Neutrophil (primary cell): ENCODE measurements at regions not wholly inside any gene's neighbourhood (a gene's known extent, or its start where the extent isn't known, plus 50 kb on each side); places are given as distances from the start of the nearest gene placed in this dataset.

ENCODE experiments used
- H3K27ac ChIP-seq: fragments of 200-600 bp; sonication (generic); 2 replicates; pipeline ENCODE4 v1.5.1; 2016; ENCODE audit warnings: mild to moderate bottlenecking, moderate library complexity
- H3K27me3 ChIP-seq: fragments of 200-600 bp; sonication (generic); 2 replicates; pipeline ENCODE4 v1.6.0; 2016; ENCODE audit warnings: mild to moderate bottlenecking
- H3K36me3 ChIP-seq: fragments of 200-600 bp; sonication (generic); 2 replicates; pipeline ENCODE4 v1.5.1; 2017
- H3K4me1 ChIP-seq, 2 experiments: fragments of 200-600 bp in 1 of 2; sonication (generic) in 1 of 2; 1 replicate in 1 of 2; 2 replicates in 1 of 2; pipeline versions ENCODE4 v1.5.1 to v1.6.1; 2013 to 2016; ENCODE audit warnings: low read depth in 1 of 2, low read length in 1 of 2, mild to moderate bottlenecking in 1 of 2, moderate library complexity in 1 of 2; ENCODE audit not compliant: control insufficient read depth in 1 of 2, insufficient read depth in 1 of 2
- H3K4me3 ChIP-seq, 2 experiments: fragments of 200-600 bp in 1 of 2; sonication (generic) in 1 of 2; 1 replicate in 1 of 2; 2 replicates in 1 of 2; pipeline ENCODE4 v1.5.1; 2013 to 2016; ENCODE audit warnings: low read depth in 1 of 2, low read length in 1 of 2, mild to moderate bottlenecking in 1 of 2, moderate library complexity in 1 of 2
- H3K9me3 ChIP-seq: fragments of 200-600 bp; sonication (generic); 2 replicates; pipeline ENCODE4 v1.5.1; 2016
- CTCF ChIP-seq: fragments of 200-600 bp; sonication (generic); IDR thresholded peaks from 2 replicates; pipeline ENCODE4 v1.5.1; 2016; ENCODE audit warnings: antibody characterized with exemption

DNA sequence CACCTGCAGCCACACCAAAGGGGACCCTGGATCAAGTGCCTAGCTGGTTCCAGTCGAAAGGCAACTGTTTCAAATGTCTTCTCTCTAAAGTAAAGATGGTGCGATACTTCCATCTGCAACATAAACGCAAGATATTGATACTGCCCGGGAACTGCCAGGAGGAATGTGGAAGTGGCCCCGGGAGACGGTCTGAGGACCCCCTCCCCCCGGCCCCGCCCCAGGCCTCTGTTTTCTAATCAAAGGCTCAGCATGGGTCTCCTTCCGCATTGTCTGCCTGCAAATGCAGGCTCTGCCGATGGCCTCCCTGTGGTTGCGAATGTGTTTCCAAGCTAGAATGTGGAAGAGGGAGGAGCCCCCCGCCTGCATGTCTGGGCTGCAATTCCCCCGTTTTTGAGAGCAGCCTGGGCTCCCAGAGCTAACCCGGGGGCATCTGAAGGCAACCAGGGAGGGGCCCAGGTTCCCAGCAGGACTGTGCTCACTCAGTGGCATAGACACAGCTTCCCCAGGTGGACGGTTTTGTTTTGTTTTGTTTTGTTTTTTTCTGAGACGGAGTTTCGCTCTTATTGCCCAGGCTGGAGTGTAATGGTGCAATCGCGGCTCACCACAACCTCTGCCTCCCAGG is 223.9 kb upstream of the PPP2R2D start:
- TF ChIP-seq CTCF, result no peak
- H3K36me3 ChIP-seq, result no peaks in the 10 kb centered on the region
- no peaks in the 10 kb centered on the region for H3K9me3 ChIP-seq
- no peak overlapping the region for H3K27ac ChIP-seq
- H3K4me3 ChIP-seq, result no peak overlapping the region
- H3K4me1 ChIP-seq, result no peaks in the 10 kb centered on the region
- H3K27me3 ChIP-seq, result peaks cover 11% of the 10 kb centered on the region

GRCh38 chr10:131677671-131678070 is 223.1 kb upstream of the PPP2R2D start:
- Histone ChIP-seq H3K27ac (no peak overlapping the region), H3K36me3 (no peaks in the 10 kb centered on the region), H3K27me3 (peaks cover 11% of the 10 kb centered on the region), H3K4me3 (no peak overlapping the region), H3K9me3 (no peaks in the 10 kb centered on the region), H3K4me1 (no peaks in the 10 kb centered on the region)
- TF ChIP-seq CTCF, result no peak

GRCh38 chr10:131678171-131678570 is 222.6 kb upstream of the PPP2R2D start:
- H3K36me3 ChIP-seq, result no peaks in the 10 kb centered on the region
- H3K27ac ChIP-seq, result no peak overlapping the region
- H3K4me1 ChIP-seq, result no peaks in the 10 kb centered on the region
- H3K27me3 ChIP-seq, result peaks cover 11% of the 10 kb centered on the region
- no peak for TF ChIP-seq CTCF
- H3K4me3 ChIP-seq, result no peak overlapping the region
- no peaks in the 10 kb centered on the region for H3K9me3 ChIP-seq

- peaks cover 11% of the 10 kb centered on the region for H3K27me3 ChIP-seq
- H3K4me3 ChIP-seq, result no peak overlapping the region
- H3K4me1 ChIP-seq, result no peaks in the 10 kb centered on the region
- no peak overlapping the region for H3K27ac ChIP-seq
- H3K9me3 ChIP-seq, result no peaks in the 10 kb centered on the region
- TF ChIP-seq CTCF, result no peak
- H3K36me3 ChIP-seq, result no peaks in the 10 kb centered on the region
Observed at GRCh38 chr10:131678613-131679012, 222.2 kb upstream of the PPP2R2D start.

DNA sequence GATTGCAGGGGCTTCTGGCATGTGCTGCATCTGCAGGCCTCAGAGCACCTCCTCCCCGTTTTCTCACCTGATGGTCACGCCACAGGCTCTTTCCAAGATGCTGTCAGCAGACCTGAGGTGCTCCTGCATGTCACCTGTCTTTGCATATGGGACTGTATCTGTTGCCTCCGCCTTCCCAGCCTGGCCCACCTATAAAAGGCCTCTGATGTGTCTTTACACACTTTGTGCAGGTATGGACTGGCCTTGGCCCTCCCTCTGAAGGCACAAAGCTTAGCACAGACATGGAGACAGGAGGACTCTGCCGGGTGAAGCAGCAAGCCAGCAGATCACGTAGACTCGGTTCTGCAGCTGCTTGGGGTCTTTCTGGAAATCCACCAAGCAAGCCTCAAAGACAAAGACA is 220.9 kb upstream of the PPP2R2D start:
- H3K4me1 ChIP-seq, result no peaks in the 10 kb centered on the region
- peaks cover 11% of the 10 kb centered on the region for H3K27me3 ChIP-seq
- no peaks in the 10 kb centered on the region for H3K36me3 ChIP-seq
- no peak for TF ChIP-seq CTCF
- H3K4me3 ChIP-seq, result no peak overlapping the region
- no peak overlapping the region for H3K27ac ChIP-seq
- H3K9me3 ChIP-seq, result no peaks in the 10 kb centered on the region

GRCh38 chr10:131681122-131681521 is 219.7 kb upstream of the PPP2R2D start:
- Histone ChIP-seq H3K27ac (no peak overlapping the region), H3K27me3 (peaks cover 11% of the 10 kb centered on the region), H3K9me3 (no peaks in the 10 kb centered on the region), H3K4me3 (no peak overlapping the region), H3K4me1 (no peaks in the 10 kb centered on the region), H3K36me3 (no peaks in the 10 kb centered on the region)
- TF ChIP-seq CTCF, result no peak
